ENCODE measurements at regions not wholly inside any gene's neighbourhood (a gene's known extent, or its start where the extent isn't known, plus 50 kb on each side); places are given as distances from the start of the nearest gene placed in this dataset.

DNA sequence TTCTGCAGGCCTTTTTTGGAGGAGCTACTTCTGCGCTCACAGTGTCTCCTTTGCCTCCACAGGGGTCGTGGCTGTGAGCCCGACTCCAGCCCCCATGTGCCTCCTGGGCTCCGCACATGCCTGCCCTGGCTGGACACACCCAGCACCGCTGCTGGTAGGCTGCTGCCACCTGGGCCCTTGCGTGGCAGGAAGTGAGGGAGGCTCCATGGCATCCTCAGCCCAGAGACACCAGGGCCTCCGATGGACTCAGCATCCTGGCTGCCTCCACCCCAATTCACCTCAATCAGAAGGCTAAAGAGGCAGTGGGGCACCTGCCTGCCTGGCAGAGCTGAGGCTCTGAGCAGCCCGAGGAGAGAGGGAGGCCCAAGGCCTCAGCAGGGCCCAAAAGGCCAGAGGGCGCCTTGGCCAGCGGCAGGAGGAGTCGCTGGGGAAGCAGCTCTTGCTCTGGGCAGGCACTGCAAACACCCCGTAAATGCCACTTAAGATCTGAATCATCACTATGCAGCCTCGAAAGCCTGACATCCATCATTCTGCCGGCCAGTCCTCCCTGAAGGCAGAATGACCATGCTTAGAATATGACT lies 68.3 kb upstream of the OTOS start:
- no peak for DNase-seq (ENCODE audit: low read depth in 2 of 2)

- DNase-seq (ENCODE audit: low read depth in 2 of 2), result no peak
Measured at GRCh38 chr2:240209493-240209892, 69.0 kb upstream of the OTOS start.

DNA sequence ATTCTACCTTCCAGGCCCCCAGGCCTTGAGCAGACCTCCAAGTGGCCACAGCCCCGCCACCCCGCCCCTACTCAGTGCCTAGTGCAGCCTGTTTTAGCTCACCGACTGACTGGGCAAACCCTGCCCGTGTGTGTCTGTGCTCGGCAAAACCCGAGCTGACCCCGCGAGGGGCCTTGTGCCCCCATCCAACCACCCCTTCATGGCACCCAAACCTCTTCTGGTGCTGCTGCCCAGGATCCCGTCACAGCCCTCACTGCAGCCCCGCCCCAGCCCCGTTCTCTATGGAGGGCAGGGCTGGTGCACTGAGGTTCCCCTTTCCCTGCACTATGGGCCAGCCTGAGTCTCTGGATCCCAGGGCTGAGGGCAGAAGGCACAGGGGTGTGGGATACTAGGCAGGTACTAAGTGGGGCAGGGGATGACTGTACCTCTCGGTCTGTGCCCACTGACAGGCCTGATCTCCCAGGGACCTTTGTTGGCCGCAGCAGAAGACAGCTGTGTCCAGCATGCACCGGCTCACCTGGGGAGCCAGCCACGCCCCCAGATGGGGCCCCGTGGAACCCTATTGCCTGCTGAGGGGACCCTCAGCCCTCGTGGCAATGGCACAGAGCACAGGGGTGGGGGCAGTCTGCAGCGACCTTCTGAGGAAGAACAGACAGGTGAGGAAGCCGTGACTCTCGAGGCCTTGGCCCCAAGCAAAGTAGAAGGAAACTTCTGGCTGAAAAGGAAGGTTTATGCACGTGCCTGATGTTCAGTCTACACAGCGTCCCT lies 69.9 kb upstream of the OTOS start:
- DNase-seq (ENCODE audit: low read depth in 2 of 2), result no peak

- DNase-seq (ENCODE audit: low read depth in 2 of 2), result no peak
Measured at GRCh38 chr2:240211096-240211495, 70.6 kb upstream of the OTOS start.

GRCh38 chr2:240211598-240212424 lies 71.4 kb upstream of the OTOS start:
- no peak for DNase-seq (ENCODE audit: low read depth in 2 of 2)

DNA sequence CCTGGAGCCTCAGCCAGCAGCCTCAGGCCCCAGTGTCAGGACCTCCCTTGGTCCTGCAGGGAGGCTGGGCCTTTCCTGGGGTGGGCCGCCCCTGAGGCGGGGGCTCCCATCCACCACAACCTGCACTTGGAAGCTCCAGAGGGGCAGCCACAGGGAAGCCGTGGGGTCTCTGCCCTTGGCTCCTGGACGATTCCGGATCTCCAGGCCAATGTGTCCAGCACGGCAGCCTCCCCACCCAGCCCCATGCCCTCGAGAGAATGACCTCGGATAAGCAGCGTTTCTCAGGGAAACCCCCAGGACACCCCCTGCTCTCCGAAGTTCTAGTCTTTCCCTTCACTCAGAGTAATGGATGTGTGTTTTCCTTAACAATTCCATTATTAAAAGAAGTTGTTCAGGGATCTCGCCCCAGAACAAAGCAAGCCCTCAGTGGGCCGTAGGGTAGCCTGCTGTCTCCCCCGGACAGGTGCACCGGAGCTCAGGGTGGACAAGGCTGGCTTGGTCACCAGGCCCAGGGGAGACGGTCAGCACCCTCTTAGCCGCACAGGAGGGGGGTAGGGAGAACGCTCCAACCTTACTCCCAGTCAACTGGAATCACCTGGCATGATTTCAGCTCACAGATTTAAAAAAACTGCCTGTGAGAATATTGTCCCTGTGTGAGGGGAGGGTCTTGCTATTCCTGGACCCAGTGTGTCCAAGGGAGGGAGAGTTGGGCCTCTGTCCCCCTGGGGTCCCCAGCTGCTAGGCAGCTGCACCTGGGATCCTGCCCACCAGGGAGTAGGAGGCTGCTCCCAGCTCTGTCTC lies 72.2 kb upstream of the OTOS start:
- DNase-seq (ENCODE audit: low read depth in 2 of 2), result no peak

DNA sequence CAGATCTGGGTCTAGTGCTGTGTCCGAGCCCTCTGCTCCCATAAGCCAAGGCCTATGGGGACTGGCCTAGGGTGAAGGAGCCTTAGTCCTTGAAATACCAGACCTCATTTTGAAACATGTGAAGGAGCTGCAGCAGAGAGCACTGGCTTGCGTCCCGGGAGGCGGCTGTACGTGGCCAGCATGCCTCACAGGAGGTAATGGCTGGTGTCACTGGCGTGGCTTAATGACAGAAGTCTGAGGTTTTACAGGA lies 72.7 kb upstream of the OTOS start:
- no peak for DNase-seq (ENCODE audit: low read depth in 2 of 2)

- DNase-seq (ENCODE audit: low read depth in 2 of 2), result no peak
Measured at GRCh38 chr2:240213476-240214421, 73.3 kb upstream of the OTOS start.

- no peak for DNase-seq (ENCODE audit: low read depth in 2 of 2)
Measured at GRCh38 chr2:240214790-240215675, 74.6 kb upstream of the OTOS start.

- DNase-seq (ENCODE audit: low read depth in 2 of 2), result no peak
Measured at GRCh38 chr2:240215676-240216051, 75.2 kb upstream of the OTOS start.

DNA sequence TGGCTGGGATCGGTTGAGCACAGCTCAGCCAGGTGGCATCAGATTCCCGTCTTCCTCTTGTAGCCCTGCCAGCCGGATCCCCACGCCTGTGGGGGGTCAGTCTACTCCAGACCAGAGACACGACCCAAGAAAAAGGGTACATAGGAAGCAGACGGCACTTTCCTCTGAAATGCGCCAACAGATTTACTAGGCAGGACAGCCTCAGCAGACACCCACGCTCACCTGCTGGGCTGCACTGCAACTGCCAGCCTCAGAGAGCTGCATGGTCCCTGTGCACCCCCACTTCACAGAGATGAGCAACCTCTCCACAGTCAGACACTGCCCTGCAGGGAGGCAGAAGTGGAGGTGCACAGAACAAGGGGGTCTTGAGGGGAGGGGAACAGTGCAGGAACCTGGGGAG lies 75.7 kb upstream of the OTOS start:
- DNase-seq (ENCODE audit: low read depth in 2 of 2), result no peak

GRCh38 chr2:240217431-240218301 lies 77.2 kb upstream of the OTOS start:
- DNase-seq (ENCODE audit: low read depth in 2 of 2), result no peak

- no peak for DNase-seq (ENCODE audit: low read depth in 2 of 2)
Measured at GRCh38 chr2:240219208-240219890, 78.9 kb upstream of the OTOS start.

GRCh38 chr2:240220371-240220770 lies 79.9 kb upstream of the OTOS start:
- DNase-seq (ENCODE audit: low read depth in 2 of 2), result no peak

- DNase-seq (ENCODE audit: low read depth in 2 of 2), result no peak
Measured at GRCh38 chr2:240223631-240224030, 83.2 kb upstream of the OTOS start.

- no peak for DNase-seq (ENCODE audit: low read depth in 2 of 2)
Measured at GRCh38 chr2:240224676-240225075, 84.2 kb upstream of the OTOS start.

- no peak for DNase-seq (ENCODE audit: low read depth in 2 of 2)
Measured at GRCh38 chr2:240225131-240225530, 84.7 kb upstream of the OTOS start.

GRCh38 chr2:240225660-240226475 lies 85.4 kb upstream of the OTOS start:
- DNase-seq (ENCODE audit: low read depth in 2 of 2), result no peak
